Stimulated activated CD4-positive, alpha-beta T cell treated with anti-CD3 and anti-CD28 coated beads, TNF-alpha, amount 100 ng/mL, for 4 hours (primary cell): ENCODE measurements at regions not wholly inside any gene's neighbourhood (a gene's known extent, or its start where the extent isn't known, plus 50 kb on each side); places are given as distances from the start of the nearest gene placed in this dataset.
"Not testable (repeated sequence)": the region's sequence is repeated elsewhere in the genome, so short reads cannot be mapped to it uniquely, and the experiment has no call there.

ENCODE experiments used
- DNase-seq, 3 experiments: peaks; one replicate each; pipeline ENCODE4 v3.0.0-alpha.2; 2020; ENCODE audit warnings: low read depth in 3 of 3

GRCh38 chr3:21238661-21239060, 512.3 kb downstream of the ZNF385D start:
- no peak for DNase-seq

- no peak for DNase-seq
Measured at GRCh38 chr3:21237638-21238037, 513.4 kb downstream of the ZNF385D start.

- DNase-seq, result no peak
Measured at GRCh38 chr3:21235491-21235890, 515.5 kb downstream of the ZNF385D start.

GRCh38 chr3:21234933-21235332, 516.1 kb downstream of the ZNF385D start:
- no peak for DNase-seq

- no peak for DNase-seq
Measured at GRCh38 chr3:21229426-21230135, 521.4 kb downstream of the ZNF385D start.

- no peak for DNase-seq
Measured at GRCh38 chr3:21226086-21226485, 524.9 kb downstream of the ZNF385D start.

GRCh38 chr3:21220944-21221343, 530.1 kb downstream of the ZNF385D start:
- no peak for DNase-seq

GRCh38 chr3:21216598-21216997, 534.4 kb downstream of the ZNF385D start:
- no peak for DNase-seq

- DNase-seq, result not testable (repeated sequence)
Measured at GRCh38 chr3:21204122-21204521, 546.9 kb downstream of the ZNF385D start.

- DNase-seq, result no peak
Measured at GRCh38 chr3:21195203-21195602, 555.8 kb downstream of the ZNF385D start.

GRCh38 chr3:21194036-21194435, 557.0 kb downstream of the ZNF385D start:
- not testable (repeated sequence) for DNase-seq

GRCh38 chr3:21188459-21188858, 562.6 kb downstream of the ZNF385D start:
- DNase-seq, result no peak

- no peak for DNase-seq
Measured at GRCh38 chr3:21185816-21186314, 565.1 kb downstream of the ZNF385D start.

- no peak for DNase-seq
Measured at GRCh38 chr3:21174461-21174860, 576.5 kb downstream of the ZNF385D start.

- DNase-seq, result no peak
Measured at GRCh38 chr3:21170964-21171363, 580.0 kb downstream of the ZNF385D start.

- DNase-seq, result no peak
Measured at GRCh38 chr3:21169948-21170347, 581.1 kb downstream of the ZNF385D start.

GRCh38 chr3:21168471-21168870, 582.5 kb downstream of the ZNF385D start:
- no peak for DNase-seq

GRCh38 chr3:21163956-21164355, 587.1 kb downstream of the ZNF385D start:
- DNase-seq, result no peak

GRCh38 chr3:21159543-21159906, 591.5 kb downstream of the ZNF385D start:
- no peak for DNase-seq

GRCh38 chr3:21158861-21159542, 592.0 kb downstream of the ZNF385D start:
- DNase-seq, result no peak

GRCh38 chr3:21154911-21155310, 596.1 kb downstream of the ZNF385D start:
- DNase-seq, result no peak

- no peak for DNase-seq
Measured at GRCh38 chr3:21152555-21152954, 598.5 kb downstream of the ZNF385D start.

GRCh38 chr3:21142949-21143348, 608.1 kb downstream of the ZNF385D start:
- no peak for DNase-seq
